ENCODE measurements at regions not wholly inside any gene's neighbourhood (a gene's known extent, or its start where the extent isn't known, plus 50 kb on each side); places are given as distances from the start of the nearest gene placed in this dataset.

GRCh38 chr6:114471450-114471849 lies 128.6 kb upstream of the HS3ST5 start:
- no peak for DNase-seq

DNA sequence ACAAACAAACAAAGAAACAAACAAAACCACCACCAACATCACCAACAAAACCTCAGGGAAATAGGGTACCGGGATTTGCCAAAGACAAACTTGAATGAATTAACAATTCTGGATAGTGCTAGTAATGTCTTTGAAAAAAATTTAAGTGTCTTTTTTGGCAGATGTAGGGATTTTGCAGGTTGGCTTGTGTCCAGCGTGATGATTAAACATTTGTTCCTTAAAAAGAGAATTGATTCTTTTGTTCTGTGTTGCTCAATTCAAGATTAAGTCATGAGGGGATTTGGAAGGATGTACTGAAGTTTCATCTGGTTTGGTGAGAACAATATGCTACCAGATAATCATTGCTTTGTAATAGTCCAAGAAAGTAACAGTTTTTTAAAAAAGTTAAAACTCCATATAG lies 125.1 kb upstream of the HS3ST5 start:
- no peak for DNase-seq

- DNase-seq: no peak
Measured at GRCh38 chr6:114465511-114465910, 122.7 kb upstream of the HS3ST5 start.

DNA sequence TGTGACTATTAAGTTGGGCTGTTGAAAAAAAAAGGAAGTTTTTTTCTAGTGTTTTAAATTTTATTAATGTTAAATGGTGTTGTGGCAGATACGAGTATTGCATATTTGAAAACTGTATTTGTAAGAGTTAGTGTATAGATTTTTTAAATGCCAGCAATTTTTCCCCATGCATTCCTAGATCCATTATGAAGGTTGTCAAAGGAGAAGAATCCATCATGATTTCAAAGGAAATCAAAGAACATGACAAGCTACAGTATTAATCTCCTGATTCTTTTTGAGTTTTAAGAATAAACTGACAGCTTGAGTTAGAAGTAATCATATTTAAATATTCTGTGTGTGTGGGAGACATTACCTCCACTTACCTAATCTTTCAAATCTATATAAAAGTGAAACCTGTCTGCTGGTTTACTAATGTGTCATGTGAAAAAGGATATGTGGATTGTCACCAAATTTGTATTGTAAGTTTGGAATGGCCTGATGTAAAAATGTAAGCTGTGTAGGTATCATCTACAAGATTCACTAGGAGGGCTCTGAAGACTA lies 111.0 kb upstream of the HS3ST5 start:
- DNase-seq: no peak

DNA sequence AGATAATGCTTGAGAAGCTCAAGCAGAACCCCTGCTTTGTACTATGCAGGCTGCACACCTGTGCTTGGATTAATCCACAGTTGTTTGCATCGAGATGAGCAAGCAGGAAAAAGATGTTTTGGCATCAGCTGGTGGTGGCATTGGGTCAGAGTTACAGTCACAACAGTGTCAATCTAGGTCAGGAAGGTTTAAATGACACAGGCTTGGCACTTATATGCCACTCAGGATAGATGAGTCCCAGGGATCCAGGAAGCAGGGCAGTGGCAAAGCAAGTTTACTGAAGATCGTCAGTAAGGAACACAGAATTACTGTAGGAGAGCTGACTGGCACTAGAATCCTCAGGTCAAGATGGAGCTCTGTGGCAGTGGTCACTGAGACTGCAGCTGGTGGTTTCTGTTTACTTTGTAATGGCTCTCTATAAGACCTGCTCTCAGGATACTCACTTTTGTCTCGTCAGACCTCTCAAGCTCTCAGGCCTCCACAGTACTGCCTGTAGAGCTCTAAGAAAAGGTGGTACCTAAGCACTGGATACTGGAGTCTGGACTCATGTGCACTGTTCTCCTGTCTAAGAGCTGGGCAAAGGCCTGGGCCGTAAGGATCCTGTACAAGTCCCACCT lies 110.1 kb upstream of the HS3ST5 start:
- no peak for DNase-seq

- no peak for DNase-seq
Measured at GRCh38 chr6:114450631-114451030, 107.8 kb upstream of the HS3ST5 start.

GRCh38 chr6:114449659-114450058 lies 106.8 kb upstream of the HS3ST5 start:
- DNase-seq: no peak

- DNase-seq: no peak
Measured at GRCh38 chr6:114446342-114446741, 103.5 kb upstream of the HS3ST5 start.

GRCh38 chr6:114445846-114446245 lies 103.0 kb upstream of the HS3ST5 start:
- DNase-seq: no peak

DNA sequence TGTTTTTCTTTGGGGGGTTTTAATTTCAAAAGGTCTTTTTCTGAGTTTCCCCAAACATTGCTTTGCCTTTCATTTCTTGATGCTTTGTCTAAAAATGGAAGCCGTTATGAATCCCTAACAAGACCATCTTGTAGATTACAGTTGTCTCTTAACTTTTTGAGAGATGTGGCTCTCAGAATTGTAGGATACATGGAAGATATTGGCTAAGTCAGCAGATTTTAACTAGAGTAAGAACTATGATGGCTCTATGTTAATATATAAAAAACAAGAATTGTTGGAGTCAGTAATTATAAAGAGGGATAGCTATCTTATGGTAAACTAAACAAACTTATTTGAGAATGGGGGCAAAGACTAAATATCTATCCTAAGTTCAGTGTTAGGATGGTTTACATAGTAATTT lies 96.6 kb upstream of the HS3ST5 start:
- DNase-seq: no peak

- DNase-seq: no peak
Measured at GRCh38 chr6:114437235-114437634, 94.4 kb upstream of the HS3ST5 start.

GRCh38 chr6:114436691-114437090 lies 93.9 kb upstream of the HS3ST5 start:
- DNase-seq: no peak

- DNase-seq: no peak
Measured at GRCh38 chr6:114435985-114436384, 93.2 kb upstream of the HS3ST5 start.

DNA sequence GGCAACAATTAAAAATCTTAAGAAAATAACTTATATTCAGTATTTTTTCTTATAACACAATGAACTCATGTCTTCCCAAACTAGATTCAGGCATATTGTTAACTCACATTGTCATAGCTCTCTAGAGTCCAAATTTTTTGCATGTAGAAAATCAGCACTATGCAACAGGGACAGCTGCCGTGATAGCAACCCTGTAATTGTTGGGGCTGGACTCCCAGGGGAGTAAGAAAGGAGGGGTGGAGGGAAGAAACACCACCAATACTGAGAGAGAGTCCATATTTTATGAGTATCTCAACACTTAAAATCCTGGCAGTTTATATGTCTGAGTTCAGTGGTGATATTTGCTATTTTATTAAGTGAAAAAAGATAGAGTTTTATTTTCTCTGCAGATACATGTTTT lies 89.6 kb upstream of the HS3ST5 start:
- no peak for DNase-seq

GRCh38 chr6:114431641-114432040 lies 88.8 kb upstream of the HS3ST5 start:
- no peak for DNase-seq

DNA sequence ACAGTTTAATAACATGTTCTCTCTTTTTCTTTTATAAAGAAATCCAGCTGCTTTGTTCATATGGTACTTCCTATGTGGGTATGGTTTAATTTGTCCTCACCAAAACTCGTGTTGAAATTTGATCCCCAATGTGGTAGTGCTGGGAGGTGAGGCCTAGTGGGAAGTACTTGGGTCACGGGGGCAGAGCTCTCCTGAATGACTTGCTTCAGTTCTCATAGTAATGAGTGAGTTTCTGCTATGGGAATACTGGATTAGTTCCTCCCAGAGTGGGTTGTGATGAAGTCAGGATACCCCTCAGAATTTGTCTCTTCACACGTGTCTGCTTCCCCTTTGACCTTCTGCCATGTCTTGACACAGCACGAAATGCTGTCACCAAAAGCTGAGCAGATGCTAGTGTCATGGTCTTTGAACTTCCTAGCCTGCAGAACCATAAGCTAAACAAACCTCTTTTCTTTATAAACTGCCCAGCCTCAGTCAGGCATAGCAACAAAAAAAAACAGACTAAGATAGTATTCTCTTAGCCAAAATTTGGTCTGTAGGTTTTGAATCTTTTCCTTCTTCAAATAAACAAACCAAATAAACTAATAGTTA lies 87.8 kb upstream of the HS3ST5 start:
- DNase-seq: no peak

DNA sequence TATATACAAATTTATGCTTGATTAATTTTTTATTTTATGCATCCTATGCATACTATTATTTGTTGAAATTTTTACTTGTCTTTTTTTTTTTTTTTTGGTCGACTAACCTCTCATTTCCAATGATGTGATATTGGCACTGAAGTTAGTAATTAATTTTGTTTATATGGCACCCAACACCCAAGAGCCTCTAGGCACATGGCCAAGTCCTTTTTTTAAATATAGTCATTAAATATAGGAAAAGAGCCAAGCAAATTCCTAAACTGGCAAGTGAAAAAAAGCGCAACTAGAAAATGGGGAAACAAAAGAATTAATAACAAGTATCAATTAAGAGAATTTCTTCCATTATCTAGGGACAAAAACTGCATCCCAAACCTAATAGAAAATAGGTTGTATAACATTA lies 85.5 kb upstream of the HS3ST5 start:
- no peak for DNase-seq

DNA sequence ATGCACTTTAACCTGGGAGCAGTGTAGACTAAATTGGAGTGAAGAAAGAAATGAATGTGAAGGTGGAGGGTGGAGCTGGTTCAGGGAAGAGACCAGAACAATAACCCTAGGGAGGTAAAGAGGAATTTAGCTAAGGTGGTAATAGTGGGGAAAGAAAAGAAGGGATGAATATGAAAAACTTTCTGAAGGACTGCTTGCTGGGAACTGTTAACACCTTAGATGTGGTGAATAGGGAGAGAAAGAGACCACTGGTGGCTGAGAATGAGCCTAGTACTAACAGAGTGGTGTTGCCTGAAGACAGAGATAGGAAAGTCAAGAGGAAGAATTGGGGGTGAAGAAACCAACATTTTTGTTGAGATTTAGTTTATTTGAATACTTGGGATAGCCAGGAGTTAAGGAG lies 78.4 kb upstream of the HS3ST5 start:
- DNase-seq: no peak

GRCh38 chr6:114419175-114419574 lies 76.4 kb upstream of the HS3ST5 start:
- DNase-seq: no peak

- no peak for DNase-seq
Measured at GRCh38 chr6:114418304-114418972, 75.6 kb upstream of the HS3ST5 start.

DNA sequence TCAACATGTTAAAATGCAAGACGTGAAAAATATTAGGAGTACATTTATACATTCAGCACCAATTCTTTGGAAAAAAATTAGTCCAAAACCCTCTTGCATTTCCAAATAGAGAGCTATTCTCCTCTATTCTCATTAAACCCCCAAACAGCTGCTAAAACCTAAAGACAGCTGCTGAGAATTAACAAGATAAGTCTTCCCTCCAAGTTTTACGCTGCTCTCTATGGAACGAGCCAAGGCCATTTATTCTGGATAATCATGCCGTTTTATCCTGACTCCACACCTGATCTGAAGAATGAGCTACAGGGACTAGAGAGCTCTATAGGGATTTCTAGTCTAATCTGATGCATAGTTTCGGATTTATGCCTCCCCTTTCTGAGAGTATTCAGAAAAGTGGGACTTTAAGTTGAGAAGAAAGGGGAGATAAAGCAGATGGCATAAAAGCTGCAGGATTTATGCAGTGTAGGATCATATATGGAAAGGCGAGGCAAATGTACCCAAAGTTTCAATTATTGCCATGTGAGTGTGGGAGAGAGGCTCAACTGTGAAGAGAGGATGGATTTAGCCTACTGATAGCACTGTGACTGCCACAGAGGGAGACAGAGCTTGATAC lies 64.7 kb upstream of the HS3ST5 start:
- DNase-seq: no peak

DNA sequence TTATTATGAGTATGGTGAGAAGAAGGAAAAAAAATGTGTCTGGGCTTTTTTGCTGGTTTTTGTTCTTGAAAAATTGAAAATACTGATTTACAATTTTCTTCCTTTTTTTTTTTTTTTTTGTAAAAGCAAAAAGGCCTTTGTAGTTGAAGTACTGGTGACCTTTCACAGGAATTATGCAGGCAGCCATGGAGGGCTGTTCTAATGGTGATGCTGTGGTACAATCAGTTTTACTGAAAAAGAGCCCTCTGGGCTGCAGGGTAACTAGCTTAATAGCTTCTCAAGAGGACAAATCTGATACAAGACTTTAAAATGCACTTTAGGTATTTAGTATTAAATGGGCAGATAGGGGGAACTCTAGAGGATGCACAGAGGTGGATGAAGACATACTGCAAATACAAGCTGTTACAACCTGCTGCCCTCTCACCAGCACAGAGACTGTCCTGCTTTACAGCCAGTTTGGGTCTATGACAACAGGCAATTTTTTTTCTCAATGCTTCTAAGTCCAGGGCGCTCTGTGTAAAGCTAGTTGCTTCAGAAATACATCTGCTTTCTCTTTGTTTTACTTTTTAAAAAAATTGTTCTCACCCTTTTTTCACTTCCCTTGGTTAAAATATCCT lies 61.6 kb upstream of the HS3ST5 start:
- no peak for DNase-seq

DNA sequence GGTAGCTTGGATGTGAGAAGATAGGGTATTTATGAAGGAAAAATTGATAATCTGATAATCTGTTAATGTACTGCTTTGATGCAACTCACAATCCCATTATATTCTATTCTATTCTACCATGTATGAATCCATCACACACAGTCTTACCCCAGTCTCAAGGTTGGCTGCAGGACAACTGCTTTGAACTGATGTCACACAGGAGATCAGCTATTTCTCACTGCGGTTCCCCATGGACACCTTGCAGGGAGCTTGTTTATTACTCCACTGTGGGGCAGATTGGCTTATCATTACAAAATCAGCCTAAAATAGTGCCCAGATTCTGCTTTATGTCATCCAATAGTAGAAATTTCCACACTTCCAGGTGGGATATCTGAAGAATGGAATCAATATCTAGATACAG lies 61.0 kb upstream of the HS3ST5 start:
- DNase-seq: no peak

GRCh38 chr6:114398481-114398880 lies 55.7 kb upstream of the HS3ST5 start:
- DNase-seq: no peak

Measured in NCI-H526 (cell line).